Lung (tissue), 11 donors: ENCODE measurements at regions not wholly inside any gene's neighbourhood (a gene's known extent, or its start where the extent isn't known, plus 50 kb on each side); places are given as distances from the start of the nearest gene placed in this dataset.

Experiments
- ATAC-seq: fragments of 200-7000 bp; cut with Tn5 transposase; one replicate; pipeline ENCODE4 v1.9.1; 2020; ENCODE audit warnings: moderate number of reproducible peaks; ENCODE audit not compliant: insufficient read depth, low FRiP score
- DNase-seq, 3 donors: peaks; one replicate each; pipeline ENCODE4 v3.0.0-alpha.2; 2013 to 2017
- H3K27ac ChIP-seq, 2 donors: one replicate each; pipeline ENCODE4 v1.5.1; 2013; ENCODE audit warnings: mild to moderate bottlenecking in 2 of 2, moderate library complexity in 2 of 2, control low read depth in 1 of 2, inconsistent platforms in 1 of 2, low read depth in 1 of 2, low read length in 1 of 2
- H3K27me3 ChIP-seq, 3 donors: one replicate each; pipeline ENCODE4 v1.5.1; 2013; ENCODE audit warnings: low read length in 2 of 3; ENCODE audit not compliant: control insufficient read depth in 3 of 3, insufficient read depth in 3 of 3
- H3K36me3 ChIP-seq, 4 donors: one replicate each; pipeline ENCODE4 v1.5.1; 2013; ENCODE audit warnings: low read length in 4 of 4, mild to moderate bottlenecking in 1 of 4, moderate library complexity in 1 of 4; ENCODE audit not compliant: control insufficient read depth in 4 of 4, insufficient read depth in 4 of 4
- H3K4me1 ChIP-seq, 5 donors: one replicate each; pipeline ENCODE4 v1.5.1; 2013; ENCODE audit warnings: low read length in 5 of 5, mild to moderate bottlenecking in 2 of 5, moderate library complexity in 1 of 5; ENCODE audit not compliant: control insufficient read depth in 5 of 5, insufficient read depth in 5 of 5
- H3K4me3 ChIP-seq: one replicate; pipeline ENCODE4 v1.5.1; 2013; ENCODE audit warnings: mild to moderate bottlenecking, control low read depth, moderate library complexity
- H3K9ac ChIP-seq, 2 donors: one replicate each; pipeline ENCODE4 v1.5.1; 2013; ENCODE audit warnings: low read length in 2 of 2, control low read depth in 1 of 2; ENCODE audit not compliant: insufficient read depth in 1 of 2
- H3K9me3 ChIP-seq, 4 donors: one replicate each; pipeline ENCODE4 v1.5.1; 2013; ENCODE audit warnings: low read length in 3 of 4, mild to moderate bottlenecking in 1 of 4, moderate library complexity in 1 of 4; ENCODE audit not compliant: control insufficient read depth in 4 of 4, insufficient read depth in 3 of 4
- WGBS, 2 donors: extraction: QIAGEN DNeasy Blood & Tissue Kit; methylation state at CpG; one replicate each; pipeline ENCODE4 v1.1.7; 2013; 5-methylcytosine and 5-hydroxymethylcytosine counted together
- TF ChIP-seq, protein P1 (sequence below): IDR thresholded peaks from 2 replicates; pipeline ENCODE4 v1.5.1; 2012; ENCODE audit warnings: mild to moderate bottlenecking; ENCODE audit errors: control extremely low read depth, extremely low read depth
- donor health status: control.
- donor health status: control.
- donor health status: Bipolar disorder and iron deficiency.
- donor health status: healthy.
- donor health status: DM: yes; HTN: yes; CAD: no.

DNA sequence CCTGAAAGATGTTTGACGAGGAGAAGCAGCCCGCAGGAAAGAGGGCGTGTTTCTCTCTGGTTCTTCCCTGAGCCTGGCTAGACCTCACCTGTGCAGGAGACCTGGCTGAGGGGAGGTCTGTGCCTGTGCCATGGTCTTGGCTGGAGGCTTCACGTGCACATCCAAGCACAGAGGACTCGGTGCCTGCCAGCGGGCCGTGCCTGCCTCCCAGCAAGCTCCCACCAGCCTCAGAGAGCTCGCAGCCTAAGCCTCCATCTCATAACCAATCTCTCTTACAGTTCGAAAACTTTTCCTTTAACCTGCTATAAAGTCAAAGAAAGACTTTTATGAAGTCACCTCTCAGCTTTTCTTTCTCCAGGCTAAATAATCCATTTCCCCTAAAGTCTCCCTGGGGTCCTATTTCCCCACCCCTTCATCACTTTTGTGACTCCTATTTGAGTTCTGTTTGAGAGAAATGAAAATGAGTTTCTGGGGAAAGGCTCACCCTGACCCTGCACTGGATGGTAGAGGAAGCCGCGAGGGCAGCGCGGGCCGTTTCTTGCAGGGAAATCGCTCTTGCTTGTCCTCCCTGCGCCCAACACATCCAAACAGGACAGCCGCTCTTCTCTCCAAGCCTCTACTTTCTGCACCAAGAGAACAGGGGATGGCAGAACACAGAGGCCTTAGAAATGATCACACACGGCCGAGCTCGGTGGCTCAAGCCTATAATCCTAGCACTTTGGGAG lies 521.0 kb downstream of the SOX11 start:
- Histone ChIP-seq H3K27me3 (no peaks in the 10 kb centered on the region), H3K4me1 (no peaks in the 10 kb centered on the region), H3K4me3 (no peak overlapping the region), H3K36me3 (no peaks in the 10 kb centered on the region), H3K9ac (no peak overlapping the region), H3K9me3 (no peaks in the 10 kb centered on the region), H3K27ac (no peak overlapping the region)
- ATAC-seq (no peak), DNase-seq (no peak)
- TF ChIP-seq, protein P1, sequence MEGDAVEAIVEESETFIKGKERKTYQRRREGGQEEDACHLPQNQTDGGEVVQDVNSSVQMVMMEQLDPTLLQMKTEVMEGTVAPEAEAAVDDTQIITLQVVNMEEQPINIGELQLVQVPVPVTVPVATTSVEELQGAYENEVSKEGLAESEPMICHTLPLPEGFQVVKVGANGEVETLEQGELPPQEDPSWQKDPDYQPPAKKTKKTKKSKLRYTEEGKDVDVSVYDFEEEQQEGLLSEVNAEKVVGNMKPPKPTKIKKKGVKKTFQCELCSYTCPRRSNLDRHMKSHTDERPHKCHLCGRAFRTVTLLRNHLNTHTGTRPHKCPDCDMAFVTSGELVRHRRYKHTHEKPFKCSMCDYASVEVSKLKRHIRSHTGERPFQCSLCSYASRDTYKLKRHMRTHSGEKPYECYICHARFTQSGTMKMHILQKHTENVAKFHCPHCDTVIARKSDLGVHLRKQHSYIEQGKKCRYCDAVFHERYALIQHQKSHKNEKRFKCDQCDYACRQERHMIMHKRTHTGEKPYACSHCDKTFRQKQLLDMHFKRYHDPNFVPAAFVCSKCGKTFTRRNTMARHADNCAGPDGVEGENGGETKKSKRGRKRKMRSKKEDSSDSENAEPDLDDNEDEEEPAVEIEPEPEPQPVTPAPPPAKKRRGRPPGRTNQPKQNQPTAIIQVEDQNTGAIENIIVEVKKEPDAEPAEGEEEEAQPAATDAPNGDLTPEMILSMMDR: no peak
- 94% methylated on average over 20 of the region's 20 CpGs for WGBS, 2 donors

DNA sequence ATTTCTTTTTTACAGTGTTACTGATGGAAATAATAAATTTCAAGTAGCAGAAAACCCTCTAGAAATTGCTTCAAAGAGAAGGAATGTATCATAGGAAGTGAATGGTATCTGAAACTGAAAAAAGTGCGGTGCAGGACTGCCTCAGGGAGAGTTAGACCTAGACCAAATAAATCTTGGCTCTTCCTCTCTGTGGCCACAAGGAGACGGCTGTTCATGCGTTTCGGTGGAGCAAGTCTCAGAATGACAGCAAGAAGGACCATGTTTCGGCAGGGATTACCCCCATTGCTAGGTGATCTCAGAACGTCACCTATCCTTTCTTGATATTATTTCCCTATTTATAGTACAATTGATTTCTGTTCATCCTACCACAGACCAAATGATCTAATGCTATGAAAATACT lies 522.3 kb downstream of the SOX11 start:
- Histone ChIP-seq H3K27me3 (no peaks in the 10 kb centered on the region), H3K9ac (no peak overlapping the region), H3K36me3 (no peaks in the 10 kb centered on the region), H3K27ac (no peak overlapping the region), H3K9me3 (no peaks in the 10 kb centered on the region), H3K4me1 (no peaks in the 10 kb centered on the region), H3K4me3 (no peak overlapping the region)
- DNase-seq (no peak), ATAC-seq (no peak)
- TF ChIP-seq, protein P1: no peak
- 67 to 72% methylated on average over 6 of the region's 6 CpGs for WGBS, 2 donors

DNA sequence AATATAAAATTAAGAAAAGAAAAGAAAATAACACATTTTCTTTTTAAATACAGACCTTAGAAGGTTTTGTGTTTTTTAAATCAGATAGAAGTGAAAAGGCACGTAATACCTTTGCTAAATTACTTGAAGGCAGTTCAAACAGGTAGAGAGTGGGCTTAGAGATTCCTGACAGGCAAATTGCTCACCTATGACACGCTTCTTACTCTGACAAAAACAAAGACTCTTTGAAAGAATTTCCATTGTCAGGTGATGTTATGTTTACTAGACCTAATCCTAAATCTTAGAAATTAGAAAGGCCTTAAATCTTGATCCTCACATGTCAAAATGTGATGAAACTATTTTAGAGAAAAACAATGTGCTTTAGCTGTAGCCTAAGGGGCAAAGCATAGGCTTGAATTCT lies 522.9 kb downstream of the SOX11 start:
- no peaks in the 10 kb centered on the region for H3K27me3 ChIP-seq
- no peak overlapping the region for H3K27ac ChIP-seq
- no peaks in the 10 kb centered on the region for H3K4me1 ChIP-seq
- TF ChIP-seq, protein P1: no peak
- no peak for DNase-seq
- WGBS, 2 donors: 87 to 88% methylated on average over 2 of the region's 2 CpGs
- no peak for ATAC-seq
- no peak overlapping the region for H3K4me3 ChIP-seq
- H3K9me3 ChIP-seq: no peaks in the 10 kb centered on the region
- H3K9ac ChIP-seq: no peak overlapping the region
- no peaks in the 10 kb centered on the region for H3K36me3 ChIP-seq

DNA sequence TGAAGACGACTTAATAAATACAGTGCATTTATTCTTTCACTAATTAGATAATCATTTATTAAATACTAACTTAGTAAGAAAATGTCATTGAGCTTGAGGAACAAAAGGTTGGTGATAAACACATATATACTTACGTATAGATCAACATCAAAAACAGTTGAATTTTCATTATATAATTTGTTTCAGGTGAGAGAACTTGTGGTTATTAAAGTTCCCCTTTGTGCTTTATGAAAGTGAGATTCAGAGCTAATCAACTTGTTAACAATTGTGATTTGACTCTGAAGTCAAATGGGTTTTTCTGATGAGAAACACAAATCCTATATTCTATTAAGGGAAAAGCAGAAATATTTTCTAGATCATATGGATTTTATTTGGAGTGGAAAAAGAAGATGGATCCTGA lies 524.0 kb downstream of the SOX11 start:
- no peak for ATAC-seq
- Histone ChIP-seq H3K27ac (no peak overlapping the region), H3K27me3 (no peaks in the 10 kb centered on the region), H3K4me3 (no peak overlapping the region), H3K9me3 (no peaks in the 10 kb centered on the region), H3K4me1 (no peaks in the 10 kb centered on the region), H3K36me3 (no peaks in the 10 kb centered on the region), H3K9ac (no peak overlapping the region)
- TF ChIP-seq, protein P1: no peak
- DNase-seq: no peak
- WGBS, 2 donors: 85 to 86% methylated on average over 2 of the region's 2 CpGs
